Epithelial cell of esophagus (primary cell): ENCODE measurements at regions not wholly inside any gene's neighbourhood (a gene's known extent, or its start where the extent isn't known, plus 50 kb on each side); places are given as distances from the start of the nearest gene placed in this dataset.

Source experiments
- DNase-seq: peaks from one replicate; pipeline ENCODE4 v3.0.0; 2010; ENCODE audit warnings: low read depth
- H3K4me3 ChIP-seq: 2 replicates; pipeline ENCODE4 v1.5.1; 2011; ENCODE audit warnings: mild to moderate bottlenecking, low read length, control low read depth
- TF ChIP-seq, protein P1 (sequence below): IDR thresholded peaks from 2 replicates; pipeline ENCODE4 v1.5.1; 2011; ENCODE audit warnings: low read depth, mild to moderate bottlenecking, low read length, control low read depth, inconsistent platforms; ENCODE audit not compliant: insufficient read depth; ENCODE audit errors: missing control alignments

DNA sequence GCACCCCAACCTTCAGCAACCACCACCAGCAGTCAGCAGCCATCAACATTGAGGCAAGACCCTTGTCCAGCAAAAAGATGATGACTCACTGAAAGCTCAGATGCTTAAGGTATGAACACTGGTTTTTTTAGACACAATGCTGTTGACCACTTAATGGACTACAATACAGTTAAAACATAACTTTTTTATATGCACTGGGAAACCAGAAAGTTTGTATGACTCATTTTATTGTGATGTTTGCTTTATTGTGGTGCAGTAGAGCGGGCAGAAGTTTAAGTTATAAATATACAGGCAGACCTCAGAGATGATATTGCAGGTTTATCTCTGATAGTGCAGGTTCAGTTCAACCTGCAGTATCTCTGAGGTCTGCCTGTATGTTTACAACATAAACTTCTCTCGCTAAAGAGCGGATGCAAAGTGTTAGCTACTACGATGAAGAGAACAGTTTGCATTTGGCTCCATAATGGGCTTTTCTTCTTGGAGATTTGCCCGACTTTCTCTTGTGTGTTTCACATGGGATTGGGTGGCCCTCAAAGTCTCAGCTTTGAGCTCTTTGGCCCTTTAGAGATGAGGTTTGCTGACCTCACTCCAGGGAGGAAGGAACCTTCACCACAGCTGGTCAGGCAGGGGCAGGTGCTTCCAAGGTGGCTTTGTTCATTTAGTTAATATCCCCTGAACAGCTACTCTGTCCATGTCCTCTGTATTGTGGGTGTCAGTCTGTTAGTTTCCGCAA, 84.4 kb upstream of the SHH start:
- no peak overlapping the region for H3K4me3 ChIP-seq
- no peak for DNase-seq
- TF ChIP-seq, protein P1, sequence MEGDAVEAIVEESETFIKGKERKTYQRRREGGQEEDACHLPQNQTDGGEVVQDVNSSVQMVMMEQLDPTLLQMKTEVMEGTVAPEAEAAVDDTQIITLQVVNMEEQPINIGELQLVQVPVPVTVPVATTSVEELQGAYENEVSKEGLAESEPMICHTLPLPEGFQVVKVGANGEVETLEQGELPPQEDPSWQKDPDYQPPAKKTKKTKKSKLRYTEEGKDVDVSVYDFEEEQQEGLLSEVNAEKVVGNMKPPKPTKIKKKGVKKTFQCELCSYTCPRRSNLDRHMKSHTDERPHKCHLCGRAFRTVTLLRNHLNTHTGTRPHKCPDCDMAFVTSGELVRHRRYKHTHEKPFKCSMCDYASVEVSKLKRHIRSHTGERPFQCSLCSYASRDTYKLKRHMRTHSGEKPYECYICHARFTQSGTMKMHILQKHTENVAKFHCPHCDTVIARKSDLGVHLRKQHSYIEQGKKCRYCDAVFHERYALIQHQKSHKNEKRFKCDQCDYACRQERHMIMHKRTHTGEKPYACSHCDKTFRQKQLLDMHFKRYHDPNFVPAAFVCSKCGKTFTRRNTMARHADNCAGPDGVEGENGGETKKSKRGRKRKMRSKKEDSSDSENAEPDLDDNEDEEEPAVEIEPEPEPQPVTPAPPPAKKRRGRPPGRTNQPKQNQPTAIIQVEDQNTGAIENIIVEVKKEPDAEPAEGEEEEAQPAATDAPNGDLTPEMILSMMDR = no peak

GRCh38 chr7:155893664-155894063, 81.4 kb upstream of the SHH start:
- TF ChIP-seq, protein P1 = no peak
- no peak overlapping the region for H3K4me3 ChIP-seq
- no peak for DNase-seq

DNA sequence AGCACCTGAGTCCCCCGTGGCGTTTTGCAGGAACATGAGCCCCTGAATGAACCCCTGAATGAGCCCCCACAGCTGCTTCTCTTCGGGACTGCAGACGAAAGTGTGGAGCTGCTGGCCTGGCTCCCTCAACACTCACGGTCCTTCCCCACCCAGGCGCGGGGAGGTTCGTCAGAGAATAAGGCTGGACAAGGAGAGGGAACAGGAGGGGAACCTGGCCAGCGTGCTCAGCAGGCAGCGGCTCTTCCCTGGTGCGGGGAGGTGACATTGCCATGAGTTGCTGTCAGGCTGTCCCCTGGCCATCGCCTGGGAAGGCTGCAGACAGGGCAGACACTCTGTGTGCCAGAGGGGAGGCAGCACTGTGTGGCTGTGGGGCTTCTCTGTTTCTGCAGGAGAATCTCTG, 80.9 kb upstream of the SHH start:
- TF ChIP-seq, protein P1 = no peak
- no peak overlapping the region for H3K4me3 ChIP-seq
- no peak for DNase-seq

DNA sequence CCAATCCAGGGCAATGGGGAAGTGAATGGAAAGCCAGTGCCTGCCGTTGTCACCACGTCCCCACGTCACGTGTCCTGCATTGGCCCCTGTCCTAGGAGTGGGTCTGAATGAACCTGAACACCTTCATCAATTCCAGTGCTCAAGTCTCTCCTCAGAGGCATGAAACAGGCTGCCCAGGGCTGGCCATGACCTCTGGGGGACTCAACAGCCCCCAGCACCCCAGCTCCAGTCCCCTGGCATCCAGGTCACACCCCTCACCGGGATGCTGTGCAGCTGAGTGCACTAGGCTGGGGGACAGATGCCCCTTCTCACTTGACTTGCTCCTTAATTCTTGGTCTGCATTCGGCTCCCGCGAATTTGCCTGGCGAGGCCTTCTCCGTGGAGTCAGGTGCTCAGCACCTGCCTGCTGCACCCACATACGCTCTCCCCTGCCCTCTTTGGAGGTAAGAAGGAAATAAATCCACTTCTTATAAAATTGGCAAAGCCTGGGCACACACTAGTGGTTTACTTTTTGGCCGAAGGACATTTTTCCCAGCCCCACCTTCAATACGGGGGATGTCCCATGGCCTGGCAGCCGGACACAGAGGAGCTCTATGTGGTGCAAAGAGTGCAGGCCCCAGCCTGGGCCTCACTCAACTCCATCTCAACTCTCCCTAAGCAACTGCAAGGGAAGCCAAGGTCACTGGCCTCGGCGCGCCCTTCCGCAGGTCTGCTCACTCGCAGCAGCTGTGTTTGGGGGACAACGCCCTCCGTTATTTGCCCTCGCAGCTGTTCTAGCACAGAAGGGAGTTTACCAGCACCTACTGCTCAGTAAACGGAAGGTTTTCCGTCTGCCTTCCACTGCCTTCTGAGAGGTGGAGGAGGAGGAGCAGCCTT, 77.6 kb upstream of the SHH start:
- no peak for DNase-seq
- no peak overlapping the region for H3K4me3 ChIP-seq
- TF ChIP-seq, protein P1 = no peak

- no peak for DNase-seq
- TF ChIP-seq, protein P1 = no peak
- H3K4me3 ChIP-seq = no peak overlapping the region
These were observed 74.9 kb upstream of the SHH start for GRCh38 chr7:155887174-155887525.

DNA sequence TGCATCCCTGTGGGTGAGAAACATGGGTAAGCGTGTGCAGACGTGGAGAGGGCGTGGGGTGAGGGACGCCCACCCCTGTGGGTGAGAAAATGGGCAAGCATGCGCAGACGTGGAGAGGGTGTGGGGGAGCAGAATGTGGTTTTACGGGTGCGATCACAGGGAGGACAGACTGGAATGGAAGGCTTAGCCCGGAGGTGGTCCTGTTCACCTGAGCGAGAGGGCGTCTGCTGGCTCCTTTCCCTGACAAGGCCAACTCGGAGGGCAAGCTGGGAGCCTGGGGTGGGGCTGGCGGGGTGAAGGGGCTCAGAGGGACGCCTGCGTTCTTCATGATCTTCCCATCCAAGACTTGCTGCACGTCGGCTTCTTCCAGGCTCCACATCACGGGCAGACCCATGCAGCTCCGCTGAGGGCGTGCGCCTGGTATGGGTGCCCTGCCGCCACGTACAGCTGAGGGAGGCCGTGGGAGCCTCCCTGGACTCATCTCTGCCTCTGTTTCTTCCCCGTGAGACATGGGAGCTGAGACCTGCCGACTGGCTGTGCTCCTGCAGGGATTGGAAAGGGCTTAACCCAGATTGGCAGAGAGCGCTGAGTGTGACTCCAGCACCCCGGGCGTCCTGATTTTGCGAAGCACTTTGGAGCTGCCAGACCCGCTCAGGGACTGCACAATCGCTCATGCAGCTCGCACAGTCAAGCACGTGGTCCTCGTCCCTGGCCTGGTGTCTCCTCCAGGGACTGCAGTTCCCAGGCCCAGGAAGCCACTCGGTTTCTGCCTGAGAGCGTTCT, 74.3 kb upstream of the SHH start:
- no peak for DNase-seq
- H3K4me3 ChIP-seq = no peak overlapping the region
- TF ChIP-seq, protein P1 = no peak
